Suprapubic skin (tissue), 4 donors: ENCODE measurements at regions not wholly inside any gene's neighbourhood (a gene's known extent, or its start where the extent isn't known, plus 50 kb on each side); places are given as distances from the start of the nearest gene placed in this dataset.

Source experiments
- DNase-seq, 2 donors: peaks; one replicate each; pipeline ENCODE4 v3.0.0-alpha.2; 2019; ENCODE audit warnings: low spot score in 2 of 2
- H3K27ac ChIP-seq: fragments of 200-600 bp; sonication (generic); one replicate; pipeline ENCODE4 v1.5.1; 2019
- H3K27me3 ChIP-seq: fragments of 200-600 bp; sonication (generic); one replicate; pipeline ENCODE4 v1.5.1; 2019
- H3K36me3 ChIP-seq: fragments of 200-600 bp; sonication (generic); one replicate; pipeline ENCODE4 v1.5.1; 2019
- H3K4me1 ChIP-seq: fragments of 200-600 bp; sonication (generic); one replicate; pipeline ENCODE4 v1.5.1; 2019
- H3K4me3 ChIP-seq: fragments of 200-600 bp; sonication (generic); one replicate; pipeline ENCODE4 v1.5.1; 2019; ENCODE audit warnings: mild to moderate bottlenecking
- H3K9me3 ChIP-seq: fragments of 200-600 bp; sonication (generic); one replicate; pipeline ENCODE4 v1.5.1; 2019
- EP300 ChIP-seq: sonication (generic); formaldehyde crosslinking; IDR thresholded peaks from one replicate; pipeline ENCODE4 v1.6.1; 2017; ENCODE audit warnings: antibody characterized with exemption
- POLR2A ChIP-seq, 2 donors: fragments of 450-650 bp; IDR thresholded peaks; one replicate each; pipeline ENCODE4 v1.6.1; 2017; ENCODE audit warnings: antibody characterized with exemption in 2 of 2, mild to moderate bottlenecking in 2 of 2, moderate library complexity in 2 of 2
- POLR2AphosphoS5 ChIP-seq, 3 donors: sonication (generic); formaldehyde crosslinking; IDR thresholded peaks; one replicate each; pipeline ENCODE4 v1.6.1; 2017; ENCODE audit warnings: antibody characterized with exemption in 3 of 3
- WGBS: methylation state at CpG from one replicate; pipeline ENCODE4 v1.1.5; 2018; 5-methylcytosine and 5-hydroxymethylcytosine counted together
- TF ChIP-seq, protein P1 (sequence below), 2 donors: fragments of 200-600 bp in 1 of 2; fragments of 450-650 bp in 1 of 2; sonication (generic) in 1 of 2; IDR thresholded peaks; one replicate each; pipeline ENCODE4 v1.5.1; 2016 to 2019; ENCODE audit warnings: antibody characterized with exemption in 2 of 2, mild to moderate bottlenecking in 1 of 2, moderate library complexity in 1 of 2

DNA sequence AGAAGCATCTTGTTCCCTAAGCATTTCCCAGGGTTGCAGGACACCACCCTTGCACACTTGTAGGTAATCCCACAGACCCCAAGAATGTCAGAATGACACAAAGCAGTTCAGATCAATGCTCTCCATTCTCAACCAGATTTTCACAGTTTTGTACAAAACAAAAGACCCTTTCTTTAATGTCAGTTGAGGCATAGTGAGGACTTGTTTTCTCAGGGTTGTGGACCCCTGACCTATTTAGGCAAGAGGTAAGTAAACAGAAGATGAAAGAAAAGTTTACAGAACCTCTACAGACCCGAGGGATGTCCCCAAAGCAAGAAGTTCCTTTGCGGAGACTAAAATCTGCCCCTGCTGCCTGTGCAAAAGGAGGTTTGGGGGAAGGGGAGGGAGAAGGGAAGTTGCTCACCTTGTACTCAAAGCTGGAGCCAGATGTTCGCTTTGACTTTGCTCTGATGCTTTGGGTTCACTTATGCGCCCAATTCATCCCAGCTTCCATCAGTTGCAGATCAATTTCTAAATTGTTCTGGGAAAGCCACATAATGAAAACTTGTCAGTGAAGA is 635.4 kb downstream of the EPHA4 start:
- Histone ChIP-seq H3K27me3 (no peaks in the 10 kb centered on the region), H3K36me3 (no peaks in the 10 kb centered on the region), H3K27ac (no peak overlapping the region), H3K9me3 (no peaks in the 10 kb centered on the region), H3K4me1 (no peaks in the 10 kb centered on the region), H3K4me3 (no peak overlapping the region)
- TF ChIP-seq, protein P1, sequence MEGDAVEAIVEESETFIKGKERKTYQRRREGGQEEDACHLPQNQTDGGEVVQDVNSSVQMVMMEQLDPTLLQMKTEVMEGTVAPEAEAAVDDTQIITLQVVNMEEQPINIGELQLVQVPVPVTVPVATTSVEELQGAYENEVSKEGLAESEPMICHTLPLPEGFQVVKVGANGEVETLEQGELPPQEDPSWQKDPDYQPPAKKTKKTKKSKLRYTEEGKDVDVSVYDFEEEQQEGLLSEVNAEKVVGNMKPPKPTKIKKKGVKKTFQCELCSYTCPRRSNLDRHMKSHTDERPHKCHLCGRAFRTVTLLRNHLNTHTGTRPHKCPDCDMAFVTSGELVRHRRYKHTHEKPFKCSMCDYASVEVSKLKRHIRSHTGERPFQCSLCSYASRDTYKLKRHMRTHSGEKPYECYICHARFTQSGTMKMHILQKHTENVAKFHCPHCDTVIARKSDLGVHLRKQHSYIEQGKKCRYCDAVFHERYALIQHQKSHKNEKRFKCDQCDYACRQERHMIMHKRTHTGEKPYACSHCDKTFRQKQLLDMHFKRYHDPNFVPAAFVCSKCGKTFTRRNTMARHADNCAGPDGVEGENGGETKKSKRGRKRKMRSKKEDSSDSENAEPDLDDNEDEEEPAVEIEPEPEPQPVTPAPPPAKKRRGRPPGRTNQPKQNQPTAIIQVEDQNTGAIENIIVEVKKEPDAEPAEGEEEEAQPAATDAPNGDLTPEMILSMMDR (IDR thresholded peaks at IDR 0.05), result no peak
- TF ChIP-seq POLR2AphosphoS5 (IDR thresholded peaks at IDR 0.05) (no peak), POLR2A (IDR thresholded peaks at IDR 0.05) (no peak), EP300 (no peak)
- WGBS, result 83% methylated on average over 4 of the region's 4 CpGs
- no peak for DNase-seq

DNA sequence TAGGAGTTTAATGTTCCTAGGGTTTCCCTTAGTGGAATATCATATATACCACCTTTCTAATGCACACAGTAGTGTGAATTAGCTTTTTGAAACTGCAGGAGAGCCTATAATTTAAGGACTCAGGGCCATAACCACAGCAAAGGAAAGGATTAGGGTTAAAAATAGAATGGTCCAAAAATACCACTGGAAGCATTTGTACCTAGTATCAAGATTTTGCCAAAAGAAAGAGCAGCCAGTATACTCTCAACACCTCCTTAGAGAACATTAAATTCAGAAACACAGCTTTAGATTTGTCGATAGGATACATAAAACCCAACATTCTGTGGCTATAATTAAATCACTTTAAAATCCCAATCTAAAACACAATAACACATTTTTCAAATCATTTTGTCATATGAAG is 634.9 kb downstream of the EPHA4 start:
- no peak for DNase-seq
- Histone ChIP-seq H3K27ac (no peak overlapping the region), H3K4me3 (no peak overlapping the region), H3K9me3 (no peaks in the 10 kb centered on the region), H3K27me3 (no peaks in the 10 kb centered on the region), H3K4me1 (no peaks in the 10 kb centered on the region), H3K36me3 (no peaks in the 10 kb centered on the region)
- 50% methylated on average over 1 of the region's 1 CpG for WGBS
- TF ChIP-seq POLR2A (IDR thresholded peaks at IDR 0.05) (no peak), POLR2AphosphoS5 (IDR thresholded peaks at IDR 0.05) (no peak), EP300 (no peak)
- TF ChIP-seq, protein P1 (IDR thresholded peaks at IDR 0.05), result no peak

DNA sequence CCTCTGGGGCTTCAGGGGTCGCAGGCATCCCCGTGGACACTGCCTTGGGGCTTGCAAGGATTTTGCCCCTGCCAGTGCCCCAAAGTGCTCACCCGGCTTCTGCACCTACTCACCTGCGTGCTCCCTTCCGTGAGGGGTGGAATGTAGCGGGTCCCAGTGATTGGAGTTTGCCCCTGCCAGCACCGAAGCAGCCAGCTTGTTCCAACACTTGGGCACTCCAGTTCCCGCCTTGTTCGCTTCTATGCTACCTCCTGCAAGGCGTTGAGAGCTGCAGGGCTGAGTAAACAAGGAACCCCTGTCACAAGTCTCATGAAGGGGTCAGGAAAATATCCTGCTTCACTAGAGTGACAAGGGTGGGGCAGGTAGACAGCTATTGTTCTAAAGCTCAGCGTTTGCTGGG is 631.5 kb downstream of the EPHA4 start:
- Histone ChIP-seq H3K4me1 (no peaks in the 10 kb centered on the region), H3K4me3 (no peak overlapping the region), H3K36me3 (no peaks in the 10 kb centered on the region), H3K27me3 (no peaks in the 10 kb centered on the region), H3K9me3 (no peaks in the 10 kb centered on the region), H3K27ac (no peak overlapping the region)
- DNase-seq, result no peak
- 89% methylated on average over 9 of the region's 11 CpGs for WGBS
- no peak for TF ChIP-seq EP300
- TF ChIP-seq POLR2A (IDR thresholded peaks at IDR 0.05), result no peak
- TF ChIP-seq, protein P1 (IDR thresholded peaks at IDR 0.05), result no peak
- no peak for TF ChIP-seq POLR2AphosphoS5 (IDR thresholded peaks at IDR 0.05)

DNA sequence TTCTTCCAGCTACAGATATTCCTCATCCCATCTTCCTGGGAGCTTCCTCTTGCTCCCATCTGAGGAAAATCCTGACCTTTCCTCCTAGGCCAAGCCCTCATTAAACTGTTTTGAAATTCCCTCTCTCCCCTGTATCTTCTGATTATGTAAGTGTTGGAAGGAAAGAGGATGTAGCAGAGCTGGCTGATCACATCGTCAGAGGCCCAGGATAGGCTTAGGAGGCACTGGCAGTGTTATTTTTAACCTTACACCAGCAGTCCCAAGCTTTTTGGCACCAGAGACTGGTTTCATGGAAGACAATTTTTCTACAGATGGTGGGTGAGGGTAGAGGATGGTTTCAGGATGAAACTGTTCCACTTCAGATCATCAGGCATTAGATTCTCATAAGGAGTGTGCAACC is 630.4 kb downstream of the EPHA4 start:
- no peaks in the 10 kb centered on the region for H3K4me1 ChIP-seq
- 69% methylated on average over 1 of the region's 1 CpG for WGBS
- H3K27me3 ChIP-seq, result no peaks in the 10 kb centered on the region
- no peak for TF ChIP-seq EP300
- TF ChIP-seq, protein P1 (IDR thresholded peaks at IDR 0.05), result no peak
- no peak for TF ChIP-seq POLR2AphosphoS5 (IDR thresholded peaks at IDR 0.05)
- no peak for TF ChIP-seq POLR2A (IDR thresholded peaks at IDR 0.05)
- H3K4me3 ChIP-seq, result no peak overlapping the region
- H3K9me3 ChIP-seq, result no peaks in the 10 kb centered on the region
- no peak overlapping the region for H3K27ac ChIP-seq
- H3K36me3 ChIP-seq, result no peaks in the 10 kb centered on the region
- no peak for DNase-seq

DNA sequence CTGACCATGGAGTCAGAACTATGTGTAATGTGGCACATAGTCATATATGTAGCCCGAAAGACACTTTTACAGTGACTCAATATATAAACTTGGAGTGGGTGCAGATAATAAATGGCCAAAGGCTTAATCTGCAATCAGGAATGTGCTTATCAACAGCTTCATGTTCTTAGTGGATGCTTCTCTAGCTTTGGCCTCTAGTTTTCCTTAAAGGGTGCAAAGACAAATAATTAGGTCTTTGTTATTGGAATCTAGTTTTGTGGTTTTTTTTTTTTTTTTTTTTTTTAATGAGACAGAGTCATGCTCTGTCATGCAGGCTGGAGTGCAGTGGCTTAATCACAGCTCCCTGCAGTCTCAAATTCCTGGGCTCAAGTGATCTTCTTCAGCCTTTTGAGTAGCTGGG is 625.6 kb downstream of the EPHA4 start:
- 65% methylated on average over 1 of the region's 1 CpG for WGBS
- no peaks in the 10 kb centered on the region for H3K27me3 ChIP-seq

More for the DNA sequence above, 625.6 kb downstream of the EPHA4 start:
- Histone ChIP-seq H3K27ac (no peak overlapping the region), H3K4me1 (no peaks in the 10 kb centered on the region), H3K36me3 (no peaks in the 10 kb centered on the region), H3K4me3 (no peak overlapping the region), H3K9me3 (no peaks in the 10 kb centered on the region)
- DNase-seq, result no peak
- no peak for TF ChIP-seq POLR2AphosphoS5 (IDR thresholded peaks at IDR 0.05)
- no peak for TF ChIP-seq EP300
- TF ChIP-seq, protein P1 (IDR thresholded peaks at IDR 0.05), result no peak
- TF ChIP-seq POLR2A (IDR thresholded peaks at IDR 0.05), result no peak
